ENCODE measurements at regions not wholly inside any gene's neighbourhood (a gene's known extent, or its start where the extent isn't known, plus 50 kb on each side); places are given as distances from the start of the nearest gene placed in this dataset.
"Not testable (repeated sequence)": the region's sequence is repeated elsewhere in the genome, so short reads cannot be mapped to it uniquely, and the experiment has no call there.

- DNase-seq (no peak), ATAC-seq (no peak)
- H3K27me3 ChIP-seq: no peaks in the 10 kb centered on the region
- intact Hi-C loops (cut with DNase I): no loop called here
- peaks cover 0 to under 1% (median 0%) of the 10 kb centered on the region in 12 donors for H3K4me1 ChIP-seq
- H3K4me3 ChIP-seq: no peak overlapping the region
- peaks cover 0 to 11% (median 2%) of the 10 kb centered on the region in 12 donors for H3K9me3 ChIP-seq
- no peak overlapping the region for H3K27ac ChIP-seq
- no peak for TF ChIP-seq CTCF (IDR thresholded peaks at IDR 0.05)
- TF ChIP-seq POLR2A (IDR thresholded peaks at IDR 0.05): no peak
- no peaks in the 10 kb centered on the region for H3K36me3 ChIP-seq
These were observed 65.6 kb upstream of the BMP2K start for GRCh38 chr4:78710536-78710935.

GRCh38 chr4:78711676-78712075, 64.5 kb upstream of the BMP2K start:
- H3K36me3 ChIP-seq: no peaks in the 10 kb centered on the region
- DNase-seq (no peak), ATAC-seq (no peak)
- no peaks in the 10 kb centered on the region for H3K4me1 ChIP-seq
- no peak overlapping the region for H3K27ac ChIP-seq
- H3K27me3 ChIP-seq: no peaks in the 10 kb centered on the region
- H3K9me3 ChIP-seq: peaks cover 0 to 11% (median 2%) of the 10 kb centered on the region in 12 donors
- 75 to 80% (median 77%) methylated on average over 3 of the region's 3 CpGs for WGBS, 4 donors
- intact Hi-C loops (cut with DNase I): no loop called here
- no peak overlapping the region for H3K4me3 ChIP-seq
- TF ChIP-seq POLR2A (IDR thresholded peaks at IDR 0.05) (no peak), CTCF (IDR thresholded peaks at IDR 0.05) (no peak)

GRCh38 chr4:78714598-78714997, 61.6 kb upstream of the BMP2K start:
- H3K36me3 ChIP-seq; H3K4me3 ChIP-seq; ATAC-seq; H3K27ac ChIP-seq; DNase-seq; intact Hi-C loops (cut with DNase I); H3K4me1 ChIP-seq; H3K27me3 ChIP-seq: not testable (repeated sequence)
- 92 to 98% (median 97%) methylated on average over 4 of the region's 4 CpGs for WGBS, 4 donors
- peaks cover 0 to 11% (median 2%) of the 10 kb centered on the region in 12 donors for H3K9me3 ChIP-seq

GRCh38 chr4:78715372-78715771, 60.8 kb upstream of the BMP2K start:
- H3K4me3 ChIP-seq; H3K4me1 ChIP-seq; H3K27me3 ChIP-seq; DNase-seq; H3K27ac ChIP-seq; ATAC-seq; intact Hi-C loops (cut with DNase I); H3K9me3 ChIP-seq; H3K36me3 ChIP-seq: not testable (repeated sequence)
- 69 to 80% (median 78%) methylated on average over 4 to 6 of the region's 6 CpGs for WGBS, 4 donors

- H3K36me3 ChIP-seq; intact Hi-C loops (cut with DNase I); H3K27me3 ChIP-seq; H3K4me3 ChIP-seq; H3K27ac ChIP-seq; ATAC-seq; DNase-seq; H3K9me3 ChIP-seq: not testable (repeated sequence)
- WGBS, 4 donors: 91 to 97% (median 95%) methylated on average over 8 of the region's 8 CpGs
- peaks cover 0 to 27% (median 9%) of the 10 kb centered on the region in 12 donors for H3K4me1 ChIP-seq
These were observed 58.4 kb upstream of the BMP2K start for GRCh38 chr4:78717712-78718111.

- no peak overlapping the region for H3K27ac ChIP-seq
- ATAC-seq: no peak
- intact Hi-C loops (cut with DNase I): no loop called here
- no peak for TF ChIP-seq CTCF (IDR thresholded peaks at IDR 0.05)
- TF ChIP-seq POLR2A (IDR thresholded peaks at IDR 0.05): no peak
- WGBS, 4 donors: 85 to 97% (median 89%) methylated on average over 3 of the region's 3 CpGs
- no peaks in the 10 kb centered on the region for H3K27me3 ChIP-seq
- H3K36me3 ChIP-seq: no peaks in the 10 kb centered on the region
- DNase-seq: no peak
- no peak overlapping the region for H3K4me3 ChIP-seq
- peaks cover 0 to 33% (median 9%) of the 10 kb centered on the region in 12 donors for H3K4me1 ChIP-seq
- no peaks in the 10 kb centered on the region for H3K9me3 ChIP-seq
These were observed 55.9 kb upstream of the BMP2K start for GRCh38 chr4:78720204-78720603.
